ENCODE measurements at regions not wholly inside any gene's neighbourhood (a gene's known extent, or its start where the extent isn't known, plus 50 kb on each side); places are given as distances from the start of the nearest gene placed in this dataset.

GRCh38 chr3:168914662-168915061 is 748.9 kb downstream of the MECOM start:
- Histone ChIP-seq H3K27me3 (ENCODE audit: insufficient read depth, poor library complexity, severe bottlenecking) (no peaks in the 10 kb centered on the region), H3K27ac (replicated peaks) (no peak overlapping the region), H3K4me3 (replicated peaks; ENCODE audit: insufficient read depth, low read length) (no peak overlapping the region)
- DNase-seq (ENCODE audit: low read depth in 1 of 2, low spot score in 1 of 2) = no peak
- TF ChIP-seq SPI1 (IDR thresholded peaks at IDR 0.05; ENCODE audit: borderline replicate concordance, low read depth) (no peak), POLR2AphosphoS5 (IDR thresholded peaks at IDR 0.05; ENCODE audit: low read depth) (no peak)
- TF ChIP-seq, protein P1, sequence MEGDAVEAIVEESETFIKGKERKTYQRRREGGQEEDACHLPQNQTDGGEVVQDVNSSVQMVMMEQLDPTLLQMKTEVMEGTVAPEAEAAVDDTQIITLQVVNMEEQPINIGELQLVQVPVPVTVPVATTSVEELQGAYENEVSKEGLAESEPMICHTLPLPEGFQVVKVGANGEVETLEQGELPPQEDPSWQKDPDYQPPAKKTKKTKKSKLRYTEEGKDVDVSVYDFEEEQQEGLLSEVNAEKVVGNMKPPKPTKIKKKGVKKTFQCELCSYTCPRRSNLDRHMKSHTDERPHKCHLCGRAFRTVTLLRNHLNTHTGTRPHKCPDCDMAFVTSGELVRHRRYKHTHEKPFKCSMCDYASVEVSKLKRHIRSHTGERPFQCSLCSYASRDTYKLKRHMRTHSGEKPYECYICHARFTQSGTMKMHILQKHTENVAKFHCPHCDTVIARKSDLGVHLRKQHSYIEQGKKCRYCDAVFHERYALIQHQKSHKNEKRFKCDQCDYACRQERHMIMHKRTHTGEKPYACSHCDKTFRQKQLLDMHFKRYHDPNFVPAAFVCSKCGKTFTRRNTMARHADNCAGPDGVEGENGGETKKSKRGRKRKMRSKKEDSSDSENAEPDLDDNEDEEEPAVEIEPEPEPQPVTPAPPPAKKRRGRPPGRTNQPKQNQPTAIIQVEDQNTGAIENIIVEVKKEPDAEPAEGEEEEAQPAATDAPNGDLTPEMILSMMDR (IDR thresholded peaks at IDR 0.05; ENCODE audit: insufficient read depth, low read length) = no peak

- TF ChIP-seq POLR2AphosphoS5 (IDR thresholded peaks at IDR 0.05; ENCODE audit: low read depth) (no peak), SPI1 (IDR thresholded peaks at IDR 0.05; ENCODE audit: borderline replicate concordance, low read depth) (no peak), GABPA (IDR thresholded peaks at IDR 0.05; ENCODE audit: low read depth) (no peak)
- TF ChIP-seq, protein P1 (IDR thresholded peaks at IDR 0.05; ENCODE audit: insufficient read depth, low read length) = no peak
- TF ChIP-seq, protein P2, sequence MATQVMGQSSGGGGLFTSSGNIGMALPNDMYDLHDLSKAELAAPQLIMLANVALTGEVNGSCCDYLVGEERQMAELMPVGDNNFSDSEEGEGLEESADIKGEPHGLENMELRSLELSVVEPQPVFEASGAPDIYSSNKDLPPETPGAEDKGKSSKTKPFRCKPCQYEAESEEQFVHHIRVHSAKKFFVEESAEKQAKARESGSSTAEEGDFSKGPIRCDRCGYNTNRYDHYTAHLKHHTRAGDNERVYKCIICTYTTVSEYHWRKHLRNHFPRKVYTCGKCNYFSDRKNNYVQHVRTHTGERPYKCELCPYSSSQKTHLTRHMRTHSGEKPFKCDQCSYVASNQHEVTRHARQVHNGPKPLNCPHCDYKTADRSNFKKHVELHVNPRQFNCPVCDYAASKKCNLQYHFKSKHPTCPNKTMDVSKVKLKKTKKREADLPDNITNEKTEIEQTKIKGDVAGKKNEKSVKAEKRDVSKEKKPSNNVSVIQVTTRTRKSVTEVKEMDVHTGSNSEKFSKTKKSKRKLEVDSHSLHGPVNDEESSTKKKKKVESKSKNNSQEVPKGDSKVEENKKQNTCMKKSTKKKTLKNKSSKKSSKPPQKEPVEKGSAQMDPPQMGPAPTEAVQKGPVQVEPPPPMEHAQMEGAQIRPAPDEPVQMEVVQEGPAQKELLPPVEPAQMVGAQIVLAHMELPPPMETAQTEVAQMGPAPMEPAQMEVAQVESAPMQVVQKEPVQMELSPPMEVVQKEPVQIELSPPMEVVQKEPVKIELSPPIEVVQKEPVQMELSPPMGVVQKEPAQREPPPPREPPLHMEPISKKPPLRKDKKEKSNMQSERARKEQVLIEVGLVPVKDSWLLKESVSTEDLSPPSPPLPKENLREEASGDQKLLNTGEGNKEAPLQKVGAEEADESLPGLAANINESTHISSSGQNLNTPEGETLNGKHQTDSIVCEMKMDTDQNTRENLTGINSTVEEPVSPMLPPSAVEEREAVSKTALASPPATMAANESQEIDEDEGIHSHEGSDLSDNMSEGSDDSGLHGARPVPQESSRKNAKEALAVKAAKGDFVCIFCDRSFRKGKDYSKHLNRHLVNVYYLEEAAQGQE (IDR thresholded peaks at IDR 0.05; ENCODE audit: insufficient replicate concordance, low read depth) = no peak
Observed at GRCh38 chr3:168909260-168909659, 754.3 kb downstream of the MECOM start.

GRCh38 chr3:168895419-168895818 is 768.1 kb downstream of the MECOM start:
- no peak overlapping the region for H3K4me3 ChIP-seq (replicated peaks; ENCODE audit: insufficient read depth, low read length)
- no peaks in the 10 kb centered on the region for H3K27me3 ChIP-seq (ENCODE audit: insufficient read depth, poor library complexity, severe bottlenecking)
- no peak for DNase-seq (ENCODE audit: low read depth in 1 of 2, low spot score in 1 of 2)
- TF ChIP-seq, protein P1 (IDR thresholded peaks at IDR 0.05; ENCODE audit: insufficient read depth, low read length) = no peak
- TF ChIP-seq, protein P2 (IDR thresholded peaks at IDR 0.05; ENCODE audit: insufficient replicate concordance, low read depth) = no peak
- no peak for TF ChIP-seq GABPA (IDR thresholded peaks at IDR 0.05; ENCODE audit: low read depth)
- no peak for TF ChIP-seq SPI1 (IDR thresholded peaks at IDR 0.05; ENCODE audit: borderline replicate concordance, low read depth)
- no peak for TF ChIP-seq POLR2AphosphoS5 (IDR thresholded peaks at IDR 0.05; ENCODE audit: low read depth)
- no peak overlapping the region for H3K27ac ChIP-seq (replicated peaks)

More at GRCh38 chr3:168909260-168909659, 754.3 kb downstream of the MECOM start:
- no peaks in the 10 kb centered on the region for H3K27me3 ChIP-seq (ENCODE audit: insufficient read depth, poor library complexity, severe bottlenecking)
- H3K4me3 ChIP-seq (replicated peaks; ENCODE audit: insufficient read depth, low read length) = no peak overlapping the region
- DNase-seq (ENCODE audit: low read depth in 1 of 2, low spot score in 1 of 2) = no peak
- no peak overlapping the region for H3K27ac ChIP-seq (replicated peaks)

DNA sequence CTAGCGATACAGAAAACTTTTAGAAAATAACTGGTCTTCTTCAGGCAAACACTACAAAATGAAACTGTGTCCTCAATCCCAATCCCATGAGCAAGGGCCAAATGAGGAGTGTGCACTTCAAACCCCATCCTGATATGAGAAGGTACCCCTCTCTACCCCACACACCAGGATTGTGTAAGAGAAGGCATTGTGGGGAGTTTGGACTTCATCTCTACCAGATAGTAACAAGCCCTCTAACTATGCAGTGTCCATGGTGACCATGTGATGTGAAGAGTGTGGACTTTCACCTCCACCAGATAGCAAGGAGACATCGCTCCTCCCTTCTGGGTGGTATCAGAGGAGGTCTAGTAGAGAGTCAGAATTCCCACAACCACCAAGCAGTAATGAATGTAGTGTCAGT is 769.3 kb downstream of the MECOM start:
- Histone ChIP-seq H3K27ac (replicated peaks) (no peak overlapping the region), H3K4me3 (replicated peaks; ENCODE audit: insufficient read depth, low read length) (no peak overlapping the region), H3K27me3 (ENCODE audit: insufficient read depth, poor library complexity, severe bottlenecking) (no peaks in the 10 kb centered on the region)
- TF ChIP-seq POLR2AphosphoS5 (IDR thresholded peaks at IDR 0.05; ENCODE audit: low read depth) = no peak
- TF ChIP-seq SPI1 (IDR thresholded peaks at IDR 0.05; ENCODE audit: borderline replicate concordance, low read depth) = no peak
- TF ChIP-seq, protein P1 (IDR thresholded peaks at IDR 0.05; ENCODE audit: insufficient read depth, low read length) = no peak
- TF ChIP-seq, protein P2 (IDR thresholded peaks at IDR 0.05; ENCODE audit: insufficient replicate concordance, low read depth) = no peak
- TF ChIP-seq GABPA (IDR thresholded peaks at IDR 0.05; ENCODE audit: low read depth) = no peak
- no peak for DNase-seq (ENCODE audit: low read depth in 1 of 2, low spot score in 1 of 2)

All from HL-60 (cell line).